HG03045 (cell line): ENCODE measurements at regions not wholly inside any gene's neighbourhood (a gene's known extent, or its start where the extent isn't known, plus 50 kb on each side); places are given as distances from the start of the nearest gene placed in this dataset.
"Not testable (repeated sequence)": the region's sequence is repeated elsewhere in the genome, so short reads cannot be mapped to it uniquely, and the experiment has no call there.

Experiments
- ATAC-seq: cut with Tn5 transposase; IDR thresholded peaks from one replicate; pipeline ENCODE4 v1.9.1; 2021; ENCODE audit warnings: mild to moderate bottlenecking, moderate library complexity; ENCODE audit not compliant: unreplicated experiment

GRCh38 chr5:143541943-143542797 is 138.7 kb upstream of the NR3C1 start:
- ATAC-seq: no peak

GRCh38 chr5:143539742-143540141 is 136.3 kb upstream of the NR3C1 start:
- ATAC-seq: no peak

DNA sequence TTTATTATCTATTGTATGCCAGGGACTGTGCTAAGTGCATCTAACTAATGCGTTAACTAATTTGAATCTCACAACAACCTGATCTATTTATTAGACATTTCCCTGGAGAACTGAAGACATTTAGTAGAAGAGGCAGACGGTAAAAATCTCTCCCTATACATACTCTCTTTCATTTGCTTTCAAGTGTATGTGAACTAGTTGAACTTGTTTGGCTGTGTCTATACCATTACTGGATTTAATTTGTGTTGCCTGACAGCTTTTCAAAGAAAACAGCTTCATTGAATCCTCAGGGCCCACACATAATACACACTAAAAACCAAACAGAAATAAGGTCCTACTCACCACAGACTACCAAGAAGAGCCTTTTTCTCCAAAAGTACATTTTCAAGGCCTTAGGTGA is 133.6 kb upstream of the NR3C1 start:
- ATAC-seq: no peak

GRCh38 chr5:143536364-143536763 is 132.9 kb upstream of the NR3C1 start:
- no peak for ATAC-seq

- no peak for ATAC-seq
These were observed 131.3 kb upstream of the NR3C1 start for GRCh38 chr5:143534761-143535154.

DNA sequence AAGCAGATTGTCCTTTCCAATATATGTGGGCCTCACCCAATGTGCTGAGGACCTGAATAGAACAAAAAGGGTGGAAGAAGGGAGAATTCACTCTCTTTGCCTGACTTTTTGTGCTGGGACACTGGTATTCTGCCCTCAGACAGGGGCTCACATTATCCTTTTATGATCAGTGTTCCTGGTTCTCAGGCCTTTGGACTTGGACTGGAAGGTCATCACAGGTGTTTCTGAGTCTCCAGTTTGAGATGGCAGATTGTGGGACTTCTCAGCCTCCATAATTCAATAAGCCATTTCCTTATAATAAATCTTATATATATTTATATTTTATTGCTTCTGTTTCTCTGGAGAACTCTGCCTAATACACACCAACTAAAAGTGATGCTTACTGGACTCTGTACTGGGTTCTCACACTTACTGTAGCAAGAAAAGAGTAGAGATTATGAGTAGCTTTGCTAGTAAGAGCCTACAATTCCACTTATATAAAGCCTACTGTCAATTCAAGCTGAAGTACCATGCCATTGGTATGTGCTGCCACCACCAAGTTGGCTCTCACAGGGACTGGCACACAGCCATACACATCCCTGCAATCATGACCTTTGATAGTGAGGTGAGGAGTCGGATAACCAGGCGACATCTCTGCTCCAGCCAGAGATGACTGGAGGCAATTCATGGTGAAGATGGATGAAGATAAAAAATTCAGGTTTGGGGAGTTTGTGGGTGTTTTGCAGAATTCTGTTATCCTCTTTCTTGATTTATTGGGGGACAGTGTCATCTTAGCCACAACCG is 130.7 kb upstream of the NR3C1 start:
- ATAC-seq: no peak

DNA sequence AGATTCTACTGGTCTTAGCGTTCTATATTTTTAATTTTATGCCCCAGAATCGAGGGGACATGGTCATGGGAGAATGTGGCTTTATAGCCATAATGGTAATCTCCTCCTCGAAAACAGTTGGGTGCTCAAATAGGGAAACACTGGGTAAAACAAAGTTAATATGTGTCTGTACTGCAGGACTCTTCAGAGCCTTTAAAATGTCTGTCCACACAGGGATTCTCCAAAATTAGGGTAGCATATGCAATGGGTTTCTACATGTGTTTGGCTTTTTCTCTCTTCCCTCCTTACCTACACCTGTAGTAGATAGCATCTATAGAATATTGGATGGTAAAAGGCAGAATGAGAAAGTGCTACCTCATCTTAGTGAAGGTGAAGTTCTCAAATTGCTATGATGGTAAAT is 130.0 kb upstream of the NR3C1 start:
- no peak for ATAC-seq

- ATAC-seq: no peak
These were observed 124.3 kb upstream of the NR3C1 start for GRCh38 chr5:143527808-143528207.

- no peak for ATAC-seq
These were observed 121.7 kb upstream of the NR3C1 start for GRCh38 chr5:143525176-143525575.

DNA sequence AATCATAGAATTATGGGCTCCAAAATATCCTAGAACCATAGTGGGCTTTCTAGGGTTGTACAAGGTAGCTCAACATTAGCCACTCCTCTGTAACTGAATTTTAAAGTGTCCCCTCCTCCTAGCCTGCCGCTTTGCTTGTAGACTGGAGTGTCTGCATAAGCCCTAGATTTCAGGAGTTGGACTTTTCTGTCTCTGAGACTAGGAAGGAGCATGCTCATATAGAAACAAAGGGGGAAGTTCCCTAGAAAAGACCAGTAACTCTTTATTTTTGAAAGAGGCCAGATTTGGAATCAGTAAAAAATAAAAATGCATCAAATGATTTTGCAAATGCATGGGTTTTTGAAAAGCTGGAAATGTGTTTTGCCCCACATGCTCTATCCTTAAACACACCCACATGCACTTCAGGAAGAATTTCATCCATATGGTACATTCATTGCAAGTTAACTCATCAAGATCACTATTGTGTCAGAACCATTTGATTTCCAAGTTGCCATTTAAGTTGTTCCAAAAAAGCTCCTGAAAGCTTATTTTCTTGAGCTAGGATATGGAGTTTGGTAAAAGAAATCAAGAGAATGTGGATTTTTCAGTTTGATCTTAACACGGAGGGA is 121.0 kb upstream of the NR3C1 start:
- no peak for ATAC-seq

GRCh38 chr5:143521846-143522400 is 118.4 kb upstream of the NR3C1 start:
- no peak for ATAC-seq

- ATAC-seq: no peak
These were observed 117.7 kb upstream of the NR3C1 start for GRCh38 chr5:143521141-143521540.

GRCh38 chr5:143519215-143519614 is 115.7 kb upstream of the NR3C1 start:
- ATAC-seq: not testable (repeated sequence)

GRCh38 chr5:143517824-143518223 is 114.3 kb upstream of the NR3C1 start:
- ATAC-seq: not testable (repeated sequence)

GRCh38 chr5:143516249-143516648 is 112.8 kb upstream of the NR3C1 start:
- ATAC-seq: no peak

GRCh38 chr5:143515829-143516228 is 112.3 kb upstream of the NR3C1 start:
- ATAC-seq: no peak

GRCh38 chr5:143514616-143515335 is 111.3 kb upstream of the NR3C1 start:
- no peak for ATAC-seq

DNA sequence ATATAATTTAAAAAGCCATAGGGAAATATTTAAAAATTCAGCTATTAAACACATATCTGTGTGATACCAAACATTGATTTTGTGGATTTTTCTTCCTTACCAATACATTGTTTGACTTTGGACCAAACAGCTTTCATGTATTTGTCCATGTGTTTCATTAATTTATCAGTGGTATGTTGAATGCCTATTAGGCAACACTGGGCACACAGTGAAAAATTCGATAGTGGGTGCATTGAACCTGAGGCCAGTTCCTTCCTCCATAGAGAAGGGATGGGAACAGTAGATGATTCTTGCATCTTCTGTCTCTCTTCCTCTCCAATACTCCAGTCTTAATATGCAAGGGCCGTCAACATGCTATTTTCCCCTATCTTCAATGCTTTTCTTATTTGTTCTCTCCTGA is 110.2 kb upstream of the NR3C1 start:
- no peak for ATAC-seq

- ATAC-seq: no peak
These were observed 108.2 kb upstream of the NR3C1 start for GRCh38 chr5:143511736-143512135.

DNA sequence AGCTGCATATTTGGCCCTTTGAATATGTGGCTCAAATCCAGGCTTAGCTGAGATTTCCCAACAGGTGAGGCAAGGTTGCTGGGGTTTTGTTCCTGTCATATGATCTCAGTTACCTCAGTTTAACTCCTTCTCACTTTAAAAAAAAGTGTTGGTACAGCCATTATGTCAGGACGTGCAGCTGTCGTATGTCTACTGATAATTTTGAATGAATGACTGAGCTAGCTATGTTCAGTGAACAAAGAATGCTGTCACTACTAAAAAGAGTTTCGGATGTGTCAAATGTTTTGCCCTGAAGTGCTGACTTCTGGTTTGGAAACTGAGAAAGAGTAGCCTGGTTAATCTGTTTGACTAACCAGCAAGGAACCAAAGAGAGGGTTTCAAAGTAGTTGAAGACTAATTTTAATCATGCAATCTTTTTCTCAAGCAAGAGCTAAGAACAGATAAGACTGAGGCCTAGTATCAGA is 106.3 kb upstream of the NR3C1 start:
- peak; percentile 86 for ATAC-seq
